ENCODE measurements at regions not wholly inside any gene's neighbourhood (a gene's known extent, or its start where the extent isn't known, plus 50 kb on each side); places are given as distances from the start of the nearest gene placed in this dataset.

DNA sequence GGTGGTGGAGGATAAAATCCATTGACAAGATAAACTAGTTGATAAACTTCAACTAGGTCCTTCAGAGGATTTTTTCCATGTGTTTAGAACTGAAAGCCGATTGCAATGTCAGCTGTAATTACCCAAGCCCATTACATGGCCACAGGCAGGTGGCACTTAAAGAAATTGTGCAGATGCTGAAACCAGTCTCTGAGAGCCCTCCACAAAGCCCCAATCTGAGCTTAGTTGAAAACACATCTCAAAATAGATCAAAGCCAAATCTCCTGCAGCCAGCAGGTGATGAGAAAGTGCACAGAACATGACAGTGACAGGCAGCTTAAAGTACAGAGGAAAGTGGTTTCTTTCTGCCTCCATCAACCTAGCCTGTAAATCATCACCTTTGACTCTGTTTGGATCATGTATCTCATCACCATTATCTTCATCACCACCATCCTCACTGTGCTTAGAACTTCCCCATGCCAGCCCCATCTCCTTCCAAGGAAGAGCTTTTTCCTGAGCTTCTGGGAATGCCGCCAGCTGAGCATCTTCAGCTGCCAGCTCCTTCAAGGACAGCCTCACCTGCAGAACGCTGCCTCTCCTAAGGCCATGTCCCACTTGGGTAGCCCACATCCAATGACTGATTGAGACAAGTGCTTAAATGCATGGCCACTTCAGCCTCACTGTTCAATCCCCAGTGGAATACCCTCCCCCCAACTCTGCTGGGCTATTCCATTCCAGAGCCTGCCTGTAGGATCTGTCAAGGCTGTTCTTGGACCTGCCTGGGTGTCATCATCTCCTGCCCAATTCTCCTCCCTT, 219.5 kb upstream of the TMEM132C start:
- no peak for DNase-seq (ENCODE audit: low read depth in 2 of 2)
- no peak overlapping the region for H3K4me3 ChIP-seq (replicated peaks in 1 of 2; ENCODE audit: low read depth in 2 of 2, low read length in 2 of 2)
- TF ChIP-seq, protein P1, sequence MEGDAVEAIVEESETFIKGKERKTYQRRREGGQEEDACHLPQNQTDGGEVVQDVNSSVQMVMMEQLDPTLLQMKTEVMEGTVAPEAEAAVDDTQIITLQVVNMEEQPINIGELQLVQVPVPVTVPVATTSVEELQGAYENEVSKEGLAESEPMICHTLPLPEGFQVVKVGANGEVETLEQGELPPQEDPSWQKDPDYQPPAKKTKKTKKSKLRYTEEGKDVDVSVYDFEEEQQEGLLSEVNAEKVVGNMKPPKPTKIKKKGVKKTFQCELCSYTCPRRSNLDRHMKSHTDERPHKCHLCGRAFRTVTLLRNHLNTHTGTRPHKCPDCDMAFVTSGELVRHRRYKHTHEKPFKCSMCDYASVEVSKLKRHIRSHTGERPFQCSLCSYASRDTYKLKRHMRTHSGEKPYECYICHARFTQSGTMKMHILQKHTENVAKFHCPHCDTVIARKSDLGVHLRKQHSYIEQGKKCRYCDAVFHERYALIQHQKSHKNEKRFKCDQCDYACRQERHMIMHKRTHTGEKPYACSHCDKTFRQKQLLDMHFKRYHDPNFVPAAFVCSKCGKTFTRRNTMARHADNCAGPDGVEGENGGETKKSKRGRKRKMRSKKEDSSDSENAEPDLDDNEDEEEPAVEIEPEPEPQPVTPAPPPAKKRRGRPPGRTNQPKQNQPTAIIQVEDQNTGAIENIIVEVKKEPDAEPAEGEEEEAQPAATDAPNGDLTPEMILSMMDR (IDR thresholded peaks at IDR 0.05; ENCODE audit: low read depth, low read length): no peak

DNA sequence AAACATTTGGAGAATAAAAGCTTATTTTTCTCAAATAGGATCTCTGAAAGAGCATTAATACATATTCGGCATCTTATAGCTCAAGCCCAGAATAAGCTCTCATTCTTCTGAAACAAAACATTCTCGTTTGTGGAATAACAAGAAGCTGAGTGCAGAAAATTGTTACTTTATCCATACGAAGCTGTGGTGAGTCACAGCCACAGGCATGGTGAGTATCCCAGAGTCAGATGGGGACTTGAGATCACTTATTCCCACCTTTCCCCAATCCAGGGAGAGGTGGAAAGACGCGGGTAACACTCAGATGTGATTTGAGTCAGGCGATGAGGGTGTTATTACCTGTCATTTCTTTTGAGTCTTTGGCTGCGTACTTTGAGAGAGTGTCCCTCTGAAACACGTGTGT, 214.6 kb upstream of the TMEM132C start:
- no peak for DNase-seq (ENCODE audit: low read depth in 2 of 2)
- H3K4me3 ChIP-seq (replicated peaks in 1 of 2; ENCODE audit: low read depth in 2 of 2, low read length in 2 of 2): no peak overlapping the region
- TF ChIP-seq, protein P1 (IDR thresholded peaks at IDR 0.05; ENCODE audit: low read depth, low read length): no peak

DNA sequence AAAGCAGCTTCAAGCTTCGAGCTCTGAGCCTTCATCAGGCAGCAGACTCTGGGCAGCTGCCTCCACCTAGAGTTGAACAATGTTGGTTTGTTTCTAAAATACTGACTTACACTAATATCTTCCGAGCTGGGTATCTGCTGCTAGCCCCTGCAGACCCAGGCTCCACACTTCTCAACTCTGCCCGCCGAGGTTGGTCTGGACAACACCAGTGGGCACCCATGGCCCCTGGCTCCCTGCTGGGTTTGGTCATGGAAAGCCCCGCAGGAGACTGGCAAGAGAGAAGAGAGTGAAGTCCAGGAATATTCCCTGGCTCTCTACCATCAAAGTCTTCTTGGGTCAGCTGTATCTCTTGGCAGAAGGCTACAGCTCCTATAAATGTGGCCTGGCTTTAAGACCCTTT, 214.2 kb upstream of the TMEM132C start:
- DNase-seq (ENCODE audit: low read depth in 2 of 2): no peak
- TF ChIP-seq, protein P1 (IDR thresholded peaks at IDR 0.05; ENCODE audit: low read depth, low read length): no peak
- H3K4me3 ChIP-seq (replicated peaks in 1 of 2; ENCODE audit: low read depth in 2 of 2, low read length in 2 of 2): no peak overlapping the region

DNA sequence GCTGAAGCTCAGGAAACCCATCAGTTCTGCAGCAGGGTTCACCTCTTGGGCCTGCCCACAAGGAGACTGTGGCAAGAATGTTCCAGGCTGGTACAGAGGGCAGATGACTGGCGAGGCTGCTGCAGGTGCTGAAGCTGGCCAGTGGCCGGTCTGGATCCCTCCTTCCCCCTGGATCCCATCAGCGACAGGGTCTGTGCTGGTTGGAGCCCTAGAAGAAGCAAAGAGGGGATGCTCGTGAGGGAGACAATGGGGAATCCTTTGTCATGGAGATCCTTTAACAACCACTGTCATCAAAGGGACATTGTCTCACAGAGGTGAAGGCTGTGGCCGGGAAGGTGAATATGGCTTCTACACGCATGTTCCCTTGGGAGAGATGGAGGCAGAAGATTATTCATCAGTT, 211.4 kb upstream of the TMEM132C start:
- no peak for DNase-seq (ENCODE audit: low read depth in 2 of 2)
- no peak overlapping the region for H3K4me3 ChIP-seq (replicated peaks in 1 of 2; ENCODE audit: low read depth in 2 of 2, low read length in 2 of 2)
- TF ChIP-seq, protein P1 (IDR thresholded peaks at IDR 0.05; ENCODE audit: low read depth, low read length): no peak

DNA sequence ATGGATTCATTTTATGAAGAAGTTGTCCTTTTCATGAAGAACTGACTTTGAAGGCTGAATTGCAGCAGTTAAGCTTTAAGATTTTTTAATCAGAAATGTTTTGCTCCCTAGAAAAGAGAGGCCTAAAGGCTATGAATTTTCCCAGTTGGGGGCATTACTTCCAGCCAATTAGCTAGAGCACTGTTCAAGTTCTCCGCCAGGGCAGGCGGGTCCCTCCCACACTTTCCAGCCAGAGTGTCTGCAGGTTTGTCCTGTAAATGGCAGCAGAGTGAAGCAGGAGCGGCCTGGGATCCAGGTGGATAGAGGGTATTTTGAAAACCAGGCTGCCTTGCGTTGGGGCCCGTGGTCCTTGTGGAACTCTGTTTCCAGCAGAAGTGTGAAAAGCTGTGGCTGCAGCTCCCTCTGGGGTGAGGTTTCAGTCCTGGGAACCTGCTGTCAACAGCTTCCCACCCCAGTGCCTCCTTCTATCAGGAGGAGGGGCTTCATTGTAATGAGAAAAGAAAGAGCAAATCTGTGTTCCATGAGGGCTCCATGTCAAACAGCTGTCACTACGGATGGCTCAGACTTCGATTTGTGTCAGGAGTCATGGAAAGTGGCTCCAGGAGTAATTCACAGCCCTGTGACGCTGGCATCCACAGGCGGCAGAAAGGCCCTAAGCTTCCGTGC, 210.7 kb upstream of the TMEM132C start:
- no peak overlapping the region for H3K4me3 ChIP-seq (replicated peaks in 1 of 2; ENCODE audit: low read depth in 2 of 2, low read length in 2 of 2)
- TF ChIP-seq, protein P1 (IDR thresholded peaks at IDR 0.05; ENCODE audit: low read depth, low read length): no peak
- no peak for DNase-seq (ENCODE audit: low read depth in 2 of 2)

DNA sequence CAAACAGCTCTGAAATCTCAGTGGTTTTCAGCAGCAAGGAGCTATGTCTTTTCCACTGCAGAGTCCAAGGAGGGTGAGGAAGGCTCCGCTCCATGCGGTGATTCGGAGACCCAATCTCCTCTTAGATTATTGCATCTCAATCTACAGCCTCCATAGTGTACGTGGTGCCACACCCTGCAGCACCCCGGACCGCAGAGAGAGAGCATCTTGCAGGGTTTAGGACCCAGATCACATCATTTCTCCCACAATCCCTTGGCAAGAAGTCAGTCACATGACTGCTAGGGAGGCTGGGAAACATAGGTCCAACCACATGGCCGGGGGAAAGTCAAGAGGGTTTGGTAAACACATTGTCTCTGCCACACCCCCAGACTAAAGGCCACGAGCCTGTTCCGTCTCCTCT, 209.4 kb upstream of the TMEM132C start:
- DNase-seq (ENCODE audit: low read depth in 2 of 2): no peak
- TF ChIP-seq, protein P1 (IDR thresholded peaks at IDR 0.05; ENCODE audit: low read depth, low read length): no peak
- no peak overlapping the region for H3K4me3 ChIP-seq (replicated peaks in 1 of 2; ENCODE audit: low read depth in 2 of 2, low read length in 2 of 2)

All from cardiac fibroblast (primary cell).